ENCODE measurements at regions not wholly inside any gene's neighbourhood (a gene's known extent, or its start where the extent isn't known, plus 50 kb on each side); places are given as distances from the start of the nearest gene placed in this dataset.

DNA sequence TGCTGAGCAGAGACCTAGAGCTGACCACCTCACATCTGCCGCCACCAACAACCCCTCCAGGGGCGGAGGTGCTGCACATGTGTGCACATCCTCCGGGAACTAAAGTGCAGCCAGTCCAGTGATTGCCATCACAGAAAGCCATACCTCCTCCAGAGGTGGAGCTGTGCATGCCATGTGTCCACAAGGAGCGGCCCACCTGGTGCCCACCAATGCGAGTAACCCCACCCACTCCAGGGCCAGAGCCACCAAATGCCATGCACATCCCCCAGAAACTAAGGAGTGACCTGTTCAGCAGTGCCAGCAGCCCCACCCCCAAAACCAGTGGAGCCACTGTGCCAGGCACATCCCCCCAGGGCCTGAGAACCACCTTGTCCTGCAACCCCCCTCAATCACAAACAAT, 557.9 kb downstream of the UQCRFS1 start:
- TF ChIP-seq POLR2A (IDR thresholded peaks at IDR 0.05; ENCODE audit: extremely low read depth, insufficient read length) = no peak
- TF ChIP-seq, protein P1, sequence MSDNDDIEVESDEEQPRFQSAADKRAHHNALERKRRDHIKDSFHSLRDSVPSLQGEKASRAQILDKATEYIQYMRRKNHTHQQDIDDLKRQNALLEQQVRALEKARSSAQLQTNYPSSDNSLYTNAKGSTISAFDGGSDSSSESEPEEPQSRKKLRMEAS (IDR thresholded peaks at IDR 0.05; ENCODE audit: low read depth, low read length) = no peak
- TF ChIP-seq, protein P2, sequence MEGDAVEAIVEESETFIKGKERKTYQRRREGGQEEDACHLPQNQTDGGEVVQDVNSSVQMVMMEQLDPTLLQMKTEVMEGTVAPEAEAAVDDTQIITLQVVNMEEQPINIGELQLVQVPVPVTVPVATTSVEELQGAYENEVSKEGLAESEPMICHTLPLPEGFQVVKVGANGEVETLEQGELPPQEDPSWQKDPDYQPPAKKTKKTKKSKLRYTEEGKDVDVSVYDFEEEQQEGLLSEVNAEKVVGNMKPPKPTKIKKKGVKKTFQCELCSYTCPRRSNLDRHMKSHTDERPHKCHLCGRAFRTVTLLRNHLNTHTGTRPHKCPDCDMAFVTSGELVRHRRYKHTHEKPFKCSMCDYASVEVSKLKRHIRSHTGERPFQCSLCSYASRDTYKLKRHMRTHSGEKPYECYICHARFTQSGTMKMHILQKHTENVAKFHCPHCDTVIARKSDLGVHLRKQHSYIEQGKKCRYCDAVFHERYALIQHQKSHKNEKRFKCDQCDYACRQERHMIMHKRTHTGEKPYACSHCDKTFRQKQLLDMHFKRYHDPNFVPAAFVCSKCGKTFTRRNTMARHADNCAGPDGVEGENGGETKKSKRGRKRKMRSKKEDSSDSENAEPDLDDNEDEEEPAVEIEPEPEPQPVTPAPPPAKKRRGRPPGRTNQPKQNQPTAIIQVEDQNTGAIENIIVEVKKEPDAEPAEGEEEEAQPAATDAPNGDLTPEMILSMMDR (IDR thresholded peaks at IDR 0.05; ENCODE audit: low read depth, low read length) = no peak
- no peak for TF ChIP-seq MYC (IDR thresholded peaks at IDR 0.05; ENCODE audit: low read depth, low read length)
- no peak for DNase-seq (ENCODE audit: low read depth)
- H3K4me3 ChIP-seq (ENCODE audit: low read depth, low read length) = no peak overlapping the region

GRCh38 chr19:28652765-28653164, 560.2 kb downstream of the UQCRFS1 start:
- H3K4me3 ChIP-seq (ENCODE audit: low read depth, low read length) = no peak overlapping the region
- TF ChIP-seq, protein P2 (IDR thresholded peaks at IDR 0.05; ENCODE audit: low read depth, low read length) = no peak
- TF ChIP-seq MYC (IDR thresholded peaks at IDR 0.05; ENCODE audit: low read depth, low read length) = no peak
- TF ChIP-seq, protein P1 (IDR thresholded peaks at IDR 0.05; ENCODE audit: low read depth, low read length) = no peak
- no peak for TF ChIP-seq POLR2A (IDR thresholded peaks at IDR 0.05; ENCODE audit: extremely low read depth, insufficient read length)
- DNase-seq (ENCODE audit: low read depth) = no peak

DNA sequence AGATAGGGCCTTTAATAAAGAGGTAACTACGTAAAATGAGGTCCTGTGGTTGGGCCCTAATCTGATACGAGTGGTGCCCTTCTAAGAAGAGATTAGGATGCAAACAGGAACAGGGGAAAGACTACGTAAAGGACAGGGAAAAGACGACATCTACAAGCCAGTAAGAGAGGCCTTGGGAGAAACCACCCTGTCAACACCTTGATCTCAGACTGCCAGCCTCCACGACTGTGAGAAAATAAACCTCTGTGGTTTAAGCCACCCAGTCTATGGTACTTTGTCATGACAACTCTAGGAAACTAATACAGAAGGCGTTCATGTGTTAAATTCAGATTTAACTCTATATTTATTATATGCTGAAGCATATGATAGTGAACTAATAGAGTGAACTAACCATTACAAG, 566.3 kb downstream of the UQCRFS1 start:
- no peak overlapping the region for H3K4me3 ChIP-seq (ENCODE audit: low read depth, low read length)
- DNase-seq (ENCODE audit: low read depth) = no peak
- no peak for TF ChIP-seq POLR2A (IDR thresholded peaks at IDR 0.05; ENCODE audit: extremely low read depth, insufficient read length)

DNA sequence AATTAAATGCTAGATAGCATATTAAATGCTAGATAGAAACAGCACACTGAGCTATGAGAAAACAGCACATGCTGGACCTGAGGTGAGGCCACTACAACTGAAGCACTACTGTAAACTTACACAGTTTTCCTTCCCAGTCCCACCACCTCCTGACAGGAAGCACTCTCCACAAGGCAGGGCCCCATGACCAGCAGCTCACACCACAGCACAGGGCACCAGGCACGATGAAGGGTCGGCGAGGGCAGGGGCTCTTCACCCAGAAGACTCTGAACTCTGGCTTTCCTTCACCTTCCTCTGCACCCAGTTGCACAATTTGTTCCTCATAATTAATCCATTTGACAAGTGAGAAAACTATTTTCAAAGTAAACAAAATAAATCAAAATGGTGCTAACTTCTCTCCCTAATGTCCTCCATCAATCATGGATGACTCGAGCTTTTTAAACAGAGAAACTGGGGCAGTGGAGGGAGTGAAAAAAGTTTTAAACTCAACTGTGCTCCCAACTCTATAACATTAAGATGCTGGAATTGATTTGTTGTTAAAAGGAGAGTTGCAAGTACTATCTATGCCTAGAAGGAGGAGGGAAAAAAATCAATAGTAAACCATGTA, 568.7 kb downstream of the UQCRFS1 start:
- no peak overlapping the region for H3K4me3 ChIP-seq (ENCODE audit: low read depth, low read length)
- TF ChIP-seq, protein P2 (IDR thresholded peaks at IDR 0.05; ENCODE audit: low read depth, low read length) = no peak
- no peak for TF ChIP-seq POLR2A (IDR thresholded peaks at IDR 0.05; ENCODE audit: extremely low read depth, insufficient read length)
- no peak for TF ChIP-seq MYC (IDR thresholded peaks at IDR 0.05; ENCODE audit: low read depth, low read length)
- TF ChIP-seq, protein P1 (IDR thresholded peaks at IDR 0.05; ENCODE audit: low read depth, low read length) = no peak

DNA sequence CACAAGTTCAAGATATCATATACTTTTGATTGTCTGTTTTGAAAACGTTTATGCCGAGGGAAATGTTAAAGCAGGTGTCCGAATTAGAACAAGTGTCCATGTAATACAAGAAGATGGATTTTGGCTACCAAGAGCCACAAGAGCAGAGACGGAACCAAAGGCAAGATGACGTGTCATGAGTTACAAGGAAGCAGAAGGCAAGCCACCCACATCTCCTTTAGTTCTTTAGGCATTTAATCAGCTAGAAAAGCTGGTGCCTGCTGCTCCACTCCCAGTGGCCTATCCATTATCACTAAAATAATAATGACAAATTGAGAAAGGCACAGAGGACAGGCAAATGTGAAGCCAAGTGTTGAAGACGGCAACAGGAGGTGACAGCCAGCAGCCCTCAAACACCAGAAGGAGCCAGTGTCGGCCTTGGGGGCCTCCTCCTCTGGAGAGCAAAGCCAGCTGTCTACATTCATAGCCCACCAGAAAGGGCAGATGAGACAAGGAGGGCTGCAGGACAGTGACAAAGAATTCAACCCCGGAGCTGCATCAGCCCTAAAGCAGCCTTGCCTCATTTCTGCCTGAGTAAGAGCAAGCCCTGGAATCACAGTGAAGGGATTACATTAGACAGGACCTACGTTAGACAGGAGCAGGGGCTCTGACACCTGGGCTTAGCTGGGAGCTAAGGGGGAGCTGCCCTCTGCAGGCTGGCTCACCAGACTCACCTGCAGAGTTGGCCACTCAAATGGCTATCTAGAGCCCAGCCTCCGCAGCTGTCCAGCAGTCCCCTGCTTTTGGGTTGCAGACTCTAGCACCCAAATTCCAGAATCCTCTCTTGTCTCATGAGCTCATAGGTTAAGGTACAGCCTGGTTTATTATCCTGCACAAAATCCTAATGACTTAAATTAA, 569.9 kb downstream of the UQCRFS1 start:
- no peak for DNase-seq (ENCODE audit: low read depth)
- TF ChIP-seq, protein P1 (IDR thresholded peaks at IDR 0.05; ENCODE audit: low read depth, low read length) = no peak
- no peak for TF ChIP-seq MYC (IDR thresholded peaks at IDR 0.05; ENCODE audit: low read depth, low read length)
- no peak overlapping the region for H3K4me3 ChIP-seq (ENCODE audit: low read depth, low read length)

More for the DNA sequence above, 568.7 kb downstream of the UQCRFS1 start:
- DNase-seq (ENCODE audit: low read depth) = no peak

- TF ChIP-seq, protein P1 (IDR thresholded peaks at IDR 0.05; ENCODE audit: low read depth, low read length) = no peak
- TF ChIP-seq MYC (IDR thresholded peaks at IDR 0.05; ENCODE audit: low read depth, low read length) (no peak), POLR2A (IDR thresholded peaks at IDR 0.05; ENCODE audit: extremely low read depth, insufficient read length) (no peak)
- TF ChIP-seq, protein P2 (IDR thresholded peaks at IDR 0.05; ENCODE audit: low read depth, low read length) = no peak
- no peak for DNase-seq (ENCODE audit: low read depth)
Measured at GRCh38 chr19:28641395-28641794, 571.6 kb downstream of the UQCRFS1 start.

More at GRCh38 chr19:28641395-28641794, 571.6 kb downstream of the UQCRFS1 start:
- no peak overlapping the region for H3K4me3 ChIP-seq (ENCODE audit: low read depth, low read length)
